Lung (tissue), 11 donors: ENCODE measurements at regions not wholly inside any gene's neighbourhood (a gene's known extent, or its start where the extent isn't known, plus 50 kb on each side); places are given as distances from the start of the nearest gene placed in this dataset.

ENCODE experiments used
- ATAC-seq: fragments of 200-7000 bp; cut with Tn5 transposase; one replicate; pipeline ENCODE4 v1.9.1; 2020; ENCODE audit warnings: moderate number of reproducible peaks; ENCODE audit not compliant: insufficient read depth, low FRiP score
- DNase-seq, 3 donors: peaks; one replicate each; pipeline ENCODE4 v3.0.0-alpha.2; 2013 to 2017
- H3K27ac ChIP-seq, 2 donors: one replicate each; pipeline ENCODE4 v1.5.1; 2013; ENCODE audit warnings: mild to moderate bottlenecking in 2 of 2, moderate library complexity in 2 of 2, control low read depth in 1 of 2, inconsistent platforms in 1 of 2, low read depth in 1 of 2, low read length in 1 of 2
- H3K27me3 ChIP-seq, 3 donors: one replicate each; pipeline ENCODE4 v1.5.1; 2013; ENCODE audit warnings: low read length in 2 of 3; ENCODE audit not compliant: control insufficient read depth in 3 of 3, insufficient read depth in 3 of 3
- H3K36me3 ChIP-seq, 4 donors: one replicate each; pipeline ENCODE4 v1.5.1; 2013; ENCODE audit warnings: low read length in 4 of 4, mild to moderate bottlenecking in 1 of 4, moderate library complexity in 1 of 4; ENCODE audit not compliant: control insufficient read depth in 4 of 4, insufficient read depth in 4 of 4
- H3K4me1 ChIP-seq, 5 donors: one replicate each; pipeline ENCODE4 v1.5.1; 2013; ENCODE audit warnings: low read length in 5 of 5, mild to moderate bottlenecking in 2 of 5, moderate library complexity in 1 of 5; ENCODE audit not compliant: control insufficient read depth in 5 of 5, insufficient read depth in 5 of 5
- H3K4me3 ChIP-seq: one replicate; pipeline ENCODE4 v1.5.1; 2013; ENCODE audit warnings: mild to moderate bottlenecking, control low read depth, moderate library complexity
- H3K9ac ChIP-seq, 2 donors: one replicate each; pipeline ENCODE4 v1.5.1; 2013; ENCODE audit warnings: low read length in 2 of 2, control low read depth in 1 of 2; ENCODE audit not compliant: insufficient read depth in 1 of 2
- H3K9me3 ChIP-seq, 4 donors: one replicate each; pipeline ENCODE4 v1.5.1; 2013; ENCODE audit warnings: low read length in 3 of 4, mild to moderate bottlenecking in 1 of 4, moderate library complexity in 1 of 4; ENCODE audit not compliant: control insufficient read depth in 4 of 4, insufficient read depth in 3 of 4
- CTCF ChIP-seq: IDR thresholded peaks from 2 replicates; pipeline ENCODE4 v1.5.1; 2012; ENCODE audit warnings: mild to moderate bottlenecking; ENCODE audit errors: control extremely low read depth, extremely low read depth
- WGBS, 2 donors: extraction: QIAGEN DNeasy Blood & Tissue Kit; methylation state at CpG; one replicate each; pipeline ENCODE4 v1.1.7; 2013; 5-methylcytosine and 5-hydroxymethylcytosine counted together
- donor health status: control.
- donor health status: control.
- donor health status: Bipolar disorder and iron deficiency.
- donor health status: healthy.
- donor health status: DM: yes; HTN: yes; CAD: no.

GRCh38 chr3:31371484-31372177 lies 161.1 kb upstream of the STT3B start:
- ATAC-seq (no peak), DNase-seq (no peak)
- peaks cover 0 to 9% (median 0%) of the 10 kb centered on the region in 5 donors for H3K4me1 ChIP-seq
- no peak for TF ChIP-seq CTCF
- no peak overlapping the region for H3K4me3 ChIP-seq
- H3K36me3 ChIP-seq: no peaks in the 10 kb centered on the region
- H3K9me3 ChIP-seq: no peaks in the 10 kb centered on the region
- WGBS, 2 donors: 91 to 92% methylated on average over 4 of the region's 4 CpGs
- H3K27ac ChIP-seq: no peak overlapping the region
- H3K27me3 ChIP-seq: no peaks in the 10 kb centered on the region
- no peak overlapping the region for H3K9ac ChIP-seq

GRCh38 chr3:31373681-31374080 lies 159.0 kb upstream of the STT3B start:
- no peak overlapping the region for H3K9ac ChIP-seq
- TF ChIP-seq CTCF: no peak
- H3K4me3 ChIP-seq: no peak overlapping the region
- no peaks in the 10 kb centered on the region for H3K36me3 ChIP-seq
- H3K4me1 ChIP-seq: peaks cover 0 to 9% (median 0%) of the 10 kb centered on the region in 5 donors
- no peak overlapping the region for H3K27ac ChIP-seq
- 95 to 97% methylated on average over 3 of the region's 3 CpGs for WGBS, 2 donors
- DNase-seq (no peak), ATAC-seq (no peak)
- no peaks in the 10 kb centered on the region for H3K27me3 ChIP-seq
- H3K9me3 ChIP-seq: no peaks in the 10 kb centered on the region

- Histone ChIP-seq H3K27me3 (no peaks in the 10 kb centered on the region), H3K36me3 (no peaks in the 10 kb centered on the region), H3K27ac (no peak overlapping the region), H3K9ac (no peak overlapping the region), H3K4me1 (no peaks in the 10 kb centered on the region), H3K4me3 (no peak overlapping the region), H3K9me3 (no peaks in the 10 kb centered on the region)
- ATAC-seq (peak; percentile 83), DNase-seq (peak; percentile 43 to 82 (median 50))
- 67 to 91% methylated on average over 5 of the region's 5 CpGs for WGBS, 2 donors
- no peak for TF ChIP-seq CTCF
Measured at GRCh38 chr3:31377045-31377642, 155.6 kb upstream of the STT3B start.

- Histone ChIP-seq H3K9ac (no peak overlapping the region), H3K9me3 (no peaks in the 10 kb centered on the region), H3K27ac (no peak overlapping the region), H3K4me3 (no peak overlapping the region), H3K36me3 (no peaks in the 10 kb centered on the region), H3K4me1 (no peaks in the 10 kb centered on the region), H3K27me3 (no peaks in the 10 kb centered on the region)
- 97% methylated on average over 1 of the region's 1 CpG for WGBS, 2 donors
- ATAC-seq (no peak), DNase-seq (no peak)
- TF ChIP-seq CTCF: no peak
Measured at GRCh38 chr3:31378231-31378630, 154.5 kb upstream of the STT3B start.
